Left renal cortex interstitium (tissue), 4 donors: ENCODE measurements at regions not wholly inside any gene's neighbourhood (a gene's known extent, or its start where the extent isn't known, plus 50 kb on each side); places are given as distances from the start of the nearest gene placed in this dataset.
"Not testable (repeated sequence)": the region's sequence is repeated elsewhere in the genome, so short reads cannot be mapped to it uniquely, and the experiment has no call there.

Source experiments
- DNase-seq, 4 donors: peaks; one replicate each; pipeline ENCODE4 v3.0.0-alpha.2; 2013; ENCODE audit warnings: low read depth in 4 of 4, low spot score in 2 of 4, missing footprints in 1 of 4

DNA sequence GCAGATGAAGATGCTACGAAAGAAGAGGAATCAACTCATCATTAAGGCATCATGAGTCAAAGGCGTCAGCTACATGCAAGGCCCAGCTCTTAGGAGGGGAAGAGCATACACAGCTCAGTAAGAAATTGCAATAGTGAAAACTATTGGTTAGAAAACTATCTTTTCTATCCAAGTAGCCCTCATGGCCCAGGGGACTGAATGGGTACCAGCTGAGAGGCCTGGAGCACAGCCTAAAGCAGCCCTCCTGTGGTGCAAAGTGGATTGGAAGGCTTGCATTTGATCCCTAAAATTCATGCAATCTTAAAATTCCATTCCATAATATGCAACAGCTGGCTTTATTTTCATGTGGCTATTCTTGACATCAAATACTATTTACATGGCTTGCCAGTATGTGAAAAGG is 251.8 kb upstream of the USP24 start:
- DNase-seq = no peak

DNA sequence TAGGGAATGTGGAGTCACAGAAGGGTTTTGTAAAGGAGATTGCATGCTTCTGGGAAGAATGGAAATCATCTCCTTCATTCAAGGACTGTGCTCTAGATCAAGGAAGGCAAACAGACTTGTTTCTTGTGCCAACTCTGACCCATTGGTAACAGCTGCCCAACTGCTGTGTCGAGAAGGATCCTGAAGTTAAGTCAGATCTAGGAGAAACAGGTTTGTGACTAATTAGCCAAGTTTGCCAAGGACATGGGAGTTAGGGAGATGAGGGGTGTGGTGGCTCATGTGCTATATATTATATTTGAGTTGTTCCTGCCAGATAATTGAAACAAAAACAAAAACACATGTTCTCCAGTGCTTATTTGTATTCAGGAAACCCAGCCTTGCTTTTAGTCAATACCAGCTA is 251.2 kb upstream of the USP24 start:
- DNase-seq = no peak

DNA sequence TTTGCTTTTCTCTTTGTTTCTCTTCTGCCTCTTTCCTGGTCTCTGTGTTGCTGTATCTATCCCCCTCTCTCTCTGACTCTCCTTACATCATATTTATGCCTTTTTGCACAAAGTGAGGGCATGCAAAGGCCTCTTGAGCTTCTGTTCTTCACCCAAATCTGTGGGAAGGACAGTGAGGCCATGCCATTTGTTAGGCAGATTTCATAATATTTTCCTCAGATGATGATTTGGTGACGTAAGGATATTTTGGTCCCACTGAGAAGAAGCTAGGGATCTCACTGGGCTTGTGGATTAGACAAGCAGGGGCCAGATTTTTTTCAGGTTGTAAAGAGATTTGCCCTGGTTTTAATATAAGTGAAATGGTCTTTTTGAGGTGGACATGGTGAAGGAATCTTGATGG is 249.4 kb upstream of the USP24 start:
- DNase-seq = no peak

DNA sequence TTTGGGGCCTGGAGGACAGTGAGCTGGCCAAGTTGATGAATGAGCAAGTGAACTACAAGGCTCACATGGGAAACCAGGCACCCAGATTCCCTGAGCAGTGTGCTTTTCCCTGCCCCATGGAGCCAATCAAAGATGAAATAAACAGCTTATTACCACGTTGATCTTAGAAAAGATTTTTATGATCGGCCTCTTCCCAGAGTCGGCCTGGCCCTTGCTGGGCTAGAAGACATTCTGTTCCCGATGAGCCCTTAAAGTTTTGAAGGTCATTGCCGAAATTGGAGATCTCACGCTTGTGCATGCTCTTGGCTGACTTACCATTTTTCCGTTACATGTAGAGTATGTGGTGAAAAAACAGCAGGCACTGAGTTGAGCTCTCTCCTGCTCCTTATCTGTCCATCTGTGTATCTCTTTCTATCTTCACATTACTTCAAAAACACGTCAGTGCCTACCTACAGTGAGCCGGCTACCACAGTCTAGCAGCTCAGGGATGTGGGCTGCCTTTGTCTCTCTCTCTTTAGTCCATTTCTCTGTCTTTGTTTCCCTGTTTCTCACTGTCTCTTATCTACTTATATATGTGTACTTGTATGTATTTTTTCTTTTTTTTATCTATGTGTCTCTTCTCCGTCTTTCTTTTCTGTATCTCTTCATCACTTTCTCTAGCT is 248.8 kb upstream of the USP24 start:
- no peak for DNase-seq

DNA sequence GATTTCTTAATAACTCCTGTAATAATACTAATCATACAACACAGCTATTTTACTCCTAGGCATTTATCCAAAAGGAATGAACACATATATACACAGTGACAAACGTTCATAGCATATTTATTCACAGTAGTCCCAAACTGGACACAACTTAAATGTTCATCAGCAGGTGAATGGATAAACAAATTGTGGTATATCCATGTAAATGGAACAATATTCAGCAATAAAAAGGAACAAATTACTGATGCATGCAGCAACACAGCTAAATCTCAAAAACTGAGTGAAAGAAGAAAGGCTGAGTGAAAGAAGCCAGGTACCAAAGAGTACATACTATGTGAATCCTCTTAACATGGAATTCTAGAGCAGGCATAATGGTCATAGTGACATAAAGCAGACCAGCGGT is 242.7 kb upstream of the USP24 start:
- DNase-seq = no peak

DNA sequence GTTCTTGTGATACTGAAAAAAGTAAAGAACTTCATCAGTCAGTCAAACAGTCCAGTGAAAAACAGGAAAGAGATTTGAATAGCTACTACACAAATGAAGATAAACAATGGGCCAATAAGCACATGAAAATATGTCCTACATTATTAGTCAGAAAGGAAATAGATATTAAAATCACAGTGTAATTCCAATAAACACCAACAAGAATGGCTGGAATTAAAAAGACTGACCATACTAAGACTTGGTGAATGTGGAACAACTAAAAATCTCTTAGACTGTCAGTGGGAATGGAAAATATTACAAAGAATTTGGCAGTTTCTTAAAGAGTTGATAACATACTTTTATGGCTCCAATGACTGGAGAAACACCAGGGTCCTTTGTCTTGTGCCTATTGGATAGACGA is 241.8 kb upstream of the USP24 start:
- DNase-seq = no peak

DNA sequence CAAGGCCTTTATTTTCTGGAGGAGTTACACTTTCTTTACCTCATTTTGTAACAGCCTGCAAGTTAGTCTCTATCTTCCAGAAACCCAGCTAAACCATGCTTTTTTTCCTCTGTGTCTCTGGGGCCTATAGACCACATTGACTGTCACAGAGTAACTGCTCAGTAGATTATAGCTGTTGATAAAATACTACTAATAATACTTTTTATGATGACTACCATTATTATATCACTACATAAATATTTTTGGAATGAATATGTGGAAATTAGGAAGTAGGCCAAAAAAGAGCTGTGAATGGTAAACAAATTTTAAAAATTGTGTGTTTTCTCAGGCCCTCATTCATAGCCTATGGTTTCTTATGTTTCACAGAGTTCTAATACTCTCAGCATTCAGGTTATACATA is 233.1 kb upstream of the USP24 start:
- no peak for DNase-seq

DNA sequence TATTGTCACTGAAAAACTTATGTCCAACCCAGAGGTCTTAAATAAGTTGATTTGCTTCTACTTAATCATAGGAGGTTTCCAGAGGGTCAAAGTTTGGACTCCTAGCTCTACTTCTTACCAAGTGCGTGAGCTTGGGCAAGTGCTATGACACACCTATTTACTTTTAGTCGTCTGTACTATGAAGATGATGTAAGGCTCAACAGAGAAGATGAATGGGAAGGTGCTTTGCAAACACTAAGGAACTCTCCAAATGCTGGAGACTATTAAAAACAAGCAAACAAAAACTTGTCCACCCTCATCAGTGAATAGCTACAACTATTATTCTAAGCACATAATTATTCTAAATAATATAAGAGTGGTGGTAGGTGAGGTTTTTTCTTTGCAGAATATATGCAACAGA is 232.3 kb upstream of the USP24 start:
- DNase-seq = no peak

DNA sequence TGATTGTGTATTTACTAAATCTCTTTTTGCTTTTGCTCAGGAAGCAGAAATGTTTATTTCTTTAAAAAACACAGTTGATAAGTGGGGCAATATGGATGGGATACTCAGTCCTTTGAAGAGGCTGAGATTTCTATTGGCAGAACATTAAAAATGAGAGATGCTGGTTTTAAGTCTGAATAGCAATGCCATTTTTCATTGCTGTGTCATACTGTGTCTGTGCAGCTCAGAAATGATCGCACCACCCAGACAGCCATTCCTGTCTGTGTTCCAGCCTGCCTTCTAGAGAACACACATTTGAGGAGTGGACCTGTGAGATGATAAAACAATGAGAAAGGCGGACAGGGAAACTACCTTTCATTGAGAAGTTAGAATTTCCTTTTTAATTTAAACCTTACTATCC is 231.2 kb upstream of the USP24 start:
- no peak for DNase-seq

DNA sequence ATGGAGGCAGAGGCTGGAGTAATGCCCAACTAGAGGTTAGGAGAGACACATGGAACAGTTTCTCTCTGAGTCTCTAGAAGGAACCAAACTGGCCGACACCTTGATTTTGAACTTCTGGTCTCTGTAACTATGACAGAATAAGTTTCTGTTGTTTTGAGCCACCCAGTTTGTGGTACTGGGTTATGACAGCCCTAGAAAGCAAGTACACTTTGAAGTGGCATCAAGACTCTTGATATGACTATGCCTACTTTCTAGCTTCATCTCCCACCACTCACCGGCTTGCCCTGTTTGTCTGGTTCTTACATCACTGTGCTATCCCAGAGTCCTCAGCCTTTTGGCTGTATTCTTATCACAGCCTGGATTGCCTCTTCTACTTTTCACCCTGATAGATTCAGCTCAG is 230.3 kb upstream of the USP24 start:
- DNase-seq = no peak

DNA sequence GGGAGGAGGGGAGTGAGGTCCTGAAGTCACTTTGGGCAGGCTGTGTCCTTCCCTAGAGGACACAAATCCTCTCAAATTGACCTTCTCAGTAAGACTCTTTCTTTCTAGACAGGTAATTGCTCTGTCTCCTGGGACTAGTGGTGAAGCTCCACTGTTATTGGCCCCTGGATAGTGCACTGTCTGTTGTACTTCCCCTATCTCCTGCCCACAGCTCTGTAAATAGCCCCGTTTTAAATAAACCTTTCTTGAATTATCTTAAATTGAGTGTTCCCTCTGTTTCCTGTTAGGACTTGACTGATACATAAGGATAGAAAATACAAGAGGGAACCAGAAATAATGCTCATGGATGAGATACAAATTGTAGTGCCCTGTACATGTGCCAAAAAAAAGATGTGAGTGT is 229.5 kb upstream of the USP24 start:
- no peak for DNase-seq

DNA sequence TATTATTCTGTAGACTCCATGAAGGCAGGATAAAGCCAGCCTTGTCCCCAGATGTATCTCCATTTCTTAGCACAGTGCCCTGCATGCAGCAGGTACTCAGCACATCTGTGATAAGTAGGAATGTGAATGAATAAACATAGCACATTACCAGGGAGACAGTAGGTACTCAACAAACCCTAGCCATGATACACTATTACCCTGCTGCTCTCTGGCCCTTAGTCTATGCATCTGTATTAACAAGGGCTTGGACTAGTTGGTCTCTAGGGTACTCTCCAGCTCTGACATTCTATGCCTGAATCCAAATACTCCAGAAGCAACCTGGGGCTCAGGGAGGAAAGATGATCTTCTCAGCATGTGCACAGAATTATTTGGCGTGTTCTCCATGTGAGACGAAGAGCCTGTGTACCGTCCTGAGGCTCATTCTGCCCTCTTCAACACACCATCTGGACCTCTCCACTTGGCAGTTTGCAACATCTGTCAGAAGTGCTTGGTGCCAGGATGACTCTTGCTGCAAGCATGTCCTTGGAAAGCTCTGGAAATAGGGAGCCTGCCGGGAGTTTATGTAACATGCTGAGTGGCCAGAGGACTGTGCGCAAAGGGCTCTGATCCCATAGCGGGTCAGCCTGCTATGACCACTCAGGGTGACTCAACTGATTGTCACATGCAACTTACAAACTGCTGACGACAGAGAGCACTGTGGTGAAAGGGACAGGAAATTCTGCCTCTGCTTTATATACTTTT is 228.2 kb upstream of the USP24 start:
- DNase-seq = no peak

DNA sequence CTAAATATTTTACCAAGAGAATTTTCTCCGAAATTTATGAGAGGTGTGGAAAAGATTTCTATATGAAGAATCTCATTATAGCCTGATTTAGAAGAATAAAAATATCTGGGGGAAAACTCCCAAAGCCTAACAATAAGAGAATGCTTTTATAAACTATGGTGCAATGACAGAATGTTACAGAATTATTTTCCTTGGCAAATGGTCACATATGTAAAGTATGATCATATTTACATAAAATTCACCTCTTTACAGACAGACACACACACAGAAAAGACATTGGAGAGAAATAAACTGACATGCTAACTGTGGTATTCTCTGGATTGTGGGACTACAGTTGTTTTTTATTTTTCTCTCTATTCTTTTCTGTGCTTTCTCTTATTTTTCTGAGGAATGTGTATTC is 226.3 kb upstream of the USP24 start:
- no peak for DNase-seq

DNA sequence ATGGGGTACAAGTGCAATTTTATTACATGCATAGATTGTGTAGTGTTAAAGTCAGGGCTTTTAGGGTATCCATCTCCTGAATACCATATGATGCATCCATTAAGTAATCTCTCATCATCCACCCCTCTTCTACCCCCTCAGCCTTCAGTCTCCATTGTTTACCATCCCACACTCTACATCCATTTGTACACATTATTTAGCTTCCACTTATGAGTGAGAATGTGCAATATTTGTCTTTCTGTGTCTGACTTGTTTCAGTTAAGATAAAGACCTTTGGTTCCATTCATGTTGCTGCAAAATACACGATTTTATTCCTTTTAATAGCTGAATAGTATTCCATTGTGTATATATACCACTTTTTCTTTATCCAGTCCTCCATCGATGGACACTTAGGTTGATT is 222.5 kb upstream of the USP24 start:
- no peak for DNase-seq

DNA sequence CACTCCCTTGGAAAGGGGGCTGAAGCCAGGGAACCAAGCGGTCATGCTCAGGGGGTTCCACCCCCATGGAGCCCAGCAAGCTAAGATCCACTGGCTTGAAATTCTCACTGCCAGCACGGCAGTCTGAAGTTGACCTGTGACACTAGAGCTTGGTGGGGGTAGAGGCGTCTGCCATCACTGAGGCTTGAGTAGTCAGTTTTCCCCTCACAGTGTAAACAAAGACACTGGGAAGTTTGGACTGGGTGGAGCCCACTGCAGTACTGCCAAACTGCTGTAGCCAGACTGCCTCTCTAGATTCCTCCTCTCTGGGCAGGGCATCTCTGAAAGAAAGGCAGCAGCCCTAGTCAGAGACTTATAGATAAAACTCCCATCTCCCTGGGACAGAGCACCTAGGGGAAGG is 215.6 kb upstream of the USP24 start:
- not testable (repeated sequence) for DNase-seq

DNA sequence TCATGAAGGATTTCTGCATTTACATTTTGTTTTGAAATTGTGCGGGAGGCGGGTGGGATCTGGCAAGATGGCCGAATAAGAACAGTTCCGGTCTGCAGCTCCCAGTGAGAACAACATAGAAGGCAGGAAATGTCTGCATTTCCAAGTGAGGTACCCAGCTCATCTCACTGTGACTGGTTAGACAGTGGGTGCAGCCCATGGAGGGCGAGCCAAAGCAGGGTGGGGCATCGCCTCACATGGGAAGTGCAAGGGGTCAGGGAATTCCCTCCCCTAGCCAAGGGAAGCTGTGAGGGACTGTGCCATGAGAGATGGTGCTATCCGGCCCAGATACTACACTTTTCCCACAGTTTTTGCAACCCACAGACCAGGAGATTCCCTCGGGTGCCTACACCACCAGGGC is 215.0 kb upstream of the USP24 start:
- not testable (repeated sequence) for DNase-seq

DNA sequence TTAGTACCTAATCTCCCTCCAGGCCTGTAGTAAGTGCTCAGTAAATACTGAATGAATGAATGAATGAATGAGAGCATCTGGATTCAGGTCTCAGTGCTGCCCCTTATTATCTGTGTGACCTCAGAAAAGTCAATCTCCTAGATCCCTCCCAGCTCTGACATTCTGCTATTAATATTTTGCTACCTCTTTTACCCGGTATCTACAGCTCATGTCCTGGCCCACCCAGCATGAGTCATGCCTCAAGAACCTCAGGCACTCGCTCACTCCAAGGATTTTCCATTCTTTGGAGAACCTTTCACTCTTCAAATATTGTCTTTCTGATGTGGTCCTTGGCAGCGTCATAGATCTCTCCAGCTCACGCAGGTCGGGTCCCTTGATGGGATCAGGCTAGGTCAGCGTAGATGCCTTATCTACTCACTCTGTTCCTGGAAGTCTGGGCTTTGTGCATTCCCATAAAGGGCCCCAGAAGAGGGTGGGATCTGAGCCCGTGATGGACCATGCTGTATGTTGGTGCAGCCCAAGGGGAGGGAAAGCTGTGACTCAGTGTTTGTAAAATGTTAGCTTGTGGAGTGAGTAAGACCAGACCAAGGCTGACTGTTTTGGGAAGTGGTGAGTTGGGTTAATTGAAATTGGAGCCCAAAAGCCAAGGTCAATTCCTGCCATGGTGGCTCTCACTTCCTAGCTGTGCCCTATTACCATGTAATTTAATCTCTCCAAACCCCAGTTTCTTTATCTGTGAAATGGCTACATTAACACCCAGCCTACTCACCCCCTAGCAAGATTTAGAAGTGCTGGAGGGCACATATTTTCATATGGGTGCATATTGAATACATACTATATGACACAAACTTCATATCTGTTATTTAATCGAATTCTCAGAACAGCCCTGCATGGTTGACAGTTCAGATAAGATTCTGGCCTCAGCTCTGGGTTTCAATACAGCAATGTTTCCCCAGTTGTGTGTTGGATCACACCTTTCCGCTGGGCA is 214.1 kb upstream of the USP24 start:
- no peak for DNase-seq

DNA sequence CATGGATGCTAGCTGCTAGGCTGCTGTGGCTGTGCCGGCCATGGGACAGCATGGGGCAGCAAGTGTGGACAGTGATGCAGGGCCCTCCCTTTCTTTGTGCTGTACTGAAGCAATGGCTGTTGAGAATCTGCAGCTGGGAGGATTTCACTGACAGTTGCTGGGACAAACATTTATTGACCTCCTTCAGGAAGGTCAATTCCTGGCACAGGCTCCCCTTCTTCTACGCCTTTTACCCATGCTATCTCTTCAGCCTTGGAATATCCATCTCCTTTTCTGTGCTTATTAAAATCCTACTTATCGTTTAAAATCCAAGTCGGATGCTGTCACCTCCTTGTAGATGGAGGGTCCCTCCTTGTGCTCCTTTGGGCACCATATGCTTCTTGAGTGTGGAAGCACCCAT is 213.1 kb upstream of the USP24 start:
- no peak for DNase-seq

DNA sequence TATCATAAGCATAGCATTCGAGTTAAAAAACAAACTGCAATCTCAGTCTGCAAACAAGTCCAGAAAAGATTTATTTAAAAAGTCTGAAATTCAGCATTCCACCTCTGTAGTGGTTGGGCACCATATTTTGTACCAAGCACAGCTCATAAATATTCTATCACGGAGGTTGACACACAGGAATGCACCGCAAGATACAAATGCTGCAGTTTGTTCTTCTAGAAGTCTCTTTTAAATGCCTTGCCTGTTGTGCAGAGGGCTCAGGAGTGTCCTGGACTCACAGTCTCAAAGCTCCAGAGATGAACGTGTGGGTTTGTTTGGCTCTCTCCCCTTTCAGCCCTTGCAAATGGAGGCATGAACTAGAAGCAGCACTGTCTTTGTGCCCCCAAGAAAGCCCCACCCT is 212.4 kb upstream of the USP24 start:
- DNase-seq = no peak

DNA sequence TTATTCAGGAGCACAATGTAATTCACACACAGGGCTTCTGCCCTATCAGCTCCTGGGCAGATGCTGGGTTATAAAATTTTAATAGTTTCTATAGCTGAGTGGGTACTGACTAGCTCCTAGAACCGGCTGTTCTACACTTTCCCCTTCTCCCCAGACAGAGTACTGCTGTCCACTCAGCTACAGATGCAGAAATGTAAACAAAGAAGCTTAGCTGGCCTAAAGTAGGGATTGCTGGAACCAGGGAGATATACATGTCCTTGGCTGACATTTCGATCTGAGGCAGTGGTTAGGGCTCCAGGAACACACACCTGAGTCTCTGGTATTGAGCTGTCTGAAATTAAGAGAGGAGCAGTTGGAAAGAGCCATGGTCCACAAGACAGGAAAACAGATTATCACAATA is 211.5 kb upstream of the USP24 start:
- DNase-seq = no peak

DNA sequence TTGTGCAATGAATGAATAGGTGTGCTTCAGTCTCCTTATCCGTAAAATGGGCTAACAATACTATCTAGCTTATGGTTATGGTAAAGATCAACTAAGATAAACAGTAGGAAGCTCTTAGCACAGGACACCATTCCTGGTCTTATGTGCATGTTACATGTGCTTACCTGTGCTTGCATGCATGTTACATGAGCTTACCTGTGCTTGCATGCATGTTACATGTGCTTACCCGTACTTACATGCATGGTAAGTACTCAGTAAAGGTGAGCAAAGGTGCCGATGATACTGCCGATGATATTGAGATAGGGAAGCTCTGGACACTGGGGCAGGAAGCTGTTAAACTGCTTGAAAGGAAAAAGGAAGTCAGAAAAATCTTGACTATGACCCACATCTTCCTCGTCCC is 211.0 kb upstream of the USP24 start:
- no peak for DNase-seq
